Activated CD4-positive, alpha-beta T cell treated with anti-CD3 and anti-CD28 coated beads, Interleukin-2, amount 10 ng/mL, durations not matched to agents 24 days and 14 days (primary cell): ENCODE measurements at regions not wholly inside any gene's neighbourhood (a gene's known extent, or its start where the extent isn't known, plus 50 kb on each side); places are given as distances from the start of the nearest gene placed in this dataset.
"Not testable (repeated sequence)": the region's sequence is repeated elsewhere in the genome, so short reads cannot be mapped to it uniquely, and the experiment has no call there.

Experiments
- DNase-seq: peaks from one replicate; pipeline ENCODE4 v3.0.0; 2022
- H3K27ac Mint-ChIP-seq: one replicate; pipeline ENCODE4 v1.8.0; 2022; ENCODE audit warnings: mild to moderate bottlenecking, mixed read lengths
- H3K27me3 Mint-ChIP-seq: one replicate; pipeline ENCODE4 v1.8.0; 2022; ENCODE audit warnings: mixed read lengths
- H3K36me3 Mint-ChIP-seq: one replicate; pipeline ENCODE4 v1.8.0; 2022; ENCODE audit warnings: low read depth, mild to moderate bottlenecking, mixed read lengths
- H3K4me1 Mint-ChIP-seq: one replicate; pipeline ENCODE4 v1.8.0; 2021; ENCODE audit warnings: mixed read lengths
- H3K4me3 Mint-ChIP-seq: one replicate; pipeline ENCODE4 v1.8.0; 2022; ENCODE audit warnings: mild to moderate bottlenecking, moderate library complexity, mixed read lengths
- H3K9me3 Mint-ChIP-seq: one replicate; pipeline ENCODE4 v1.8.0; 2021; ENCODE audit warnings: mixed read lengths
- intact Hi-C: fragments of 100-400 bp; cut with micrococcal nuclease; formaldehyde crosslinking; loops from one replicate; pipeline ENCODE4 v1.15.1; 2023

- no peak for DNase-seq
- Mint-ChIP-seq H3K36me3 (no peaks in the 10 kb centered on the region), H3K4me1 (peaks cover 3% of the 10 kb centered on the region), H3K27me3 (peaks cover 2% of the 10 kb centered on the region), H3K4me3 (no peak overlapping the region), H3K27ac (no peak overlapping the region), H3K9me3 (peaks cover 18% of the 10 kb centered on the region)
- intact Hi-C loops: no loop called here
Measured at GRCh38 chr3:178090899-178091298, 445.3 kb upstream of the KCNMB2 start.

GRCh38 chr3:178095522-178095921 is 440.7 kb upstream of the KCNMB2 start:
- Mint-ChIP-seq H3K9me3 (peaks cover 13% of the 10 kb centered on the region), H3K27me3 (peaks cover 2% of the 10 kb centered on the region), H3K36me3 (no peaks in the 10 kb centered on the region), H3K4me1 (no peaks in the 10 kb centered on the region), H3K4me3 (no peak overlapping the region), H3K27ac (no peak overlapping the region)
- DNase-seq: no peak
- intact Hi-C loops: no loop called here

- H3K4me1 Mint-ChIP-seq: no peaks in the 10 kb centered on the region
Measured at GRCh38 chr3:178096955-178097354, 439.3 kb upstream of the KCNMB2 start.

GRCh38 chr3:178097576-178097975 is 438.7 kb upstream of the KCNMB2 start:
- Mint-ChIP-seq H3K9me3 (peaks cover 13% of the 10 kb centered on the region), H3K27ac (no peak overlapping the region), H3K27me3 (peaks cover 2% of the 10 kb centered on the region), H3K4me3 (no peak overlapping the region), H3K4me1 (no peaks in the 10 kb centered on the region), H3K36me3 (no peaks in the 10 kb centered on the region)
- intact Hi-C loops: no loop called here
- no peak for DNase-seq

More at GRCh38 chr3:178096955-178097354, 439.3 kb upstream of the KCNMB2 start:
- intact Hi-C loops: no loop called here
- no peak for DNase-seq
- peaks cover 2% of the 10 kb centered on the region for H3K27me3 Mint-ChIP-seq
- H3K27ac Mint-ChIP-seq: no peak overlapping the region
- H3K36me3 Mint-ChIP-seq: no peaks in the 10 kb centered on the region
- peaks cover 13% of the 10 kb centered on the region for H3K9me3 Mint-ChIP-seq
- no peak overlapping the region for H3K4me3 Mint-ChIP-seq

- H3K27ac Mint-ChIP-seq: no peak overlapping the region
- intact Hi-C loops: no loop called here
- H3K9me3 Mint-ChIP-seq: peaks cover 9% of the 10 kb centered on the region
- H3K36me3 Mint-ChIP-seq: no peaks in the 10 kb centered on the region
- no peak for DNase-seq
- no peaks in the 10 kb centered on the region for H3K4me1 Mint-ChIP-seq
- H3K27me3 Mint-ChIP-seq: no peaks in the 10 kb centered on the region
- no peak overlapping the region for H3K4me3 Mint-ChIP-seq
Measured at GRCh38 chr3:178099274-178099673, 437.0 kb upstream of the KCNMB2 start.

GRCh38 chr3:178099862-178100261 is 436.4 kb upstream of the KCNMB2 start:
- no peak overlapping the region for H3K27ac Mint-ChIP-seq
- no peaks in the 10 kb centered on the region for H3K36me3 Mint-ChIP-seq
- DNase-seq: no peak
- no peaks in the 10 kb centered on the region for H3K4me1 Mint-ChIP-seq
- H3K4me3 Mint-ChIP-seq: no peak overlapping the region
- H3K27me3 Mint-ChIP-seq: no peaks in the 10 kb centered on the region
- H3K9me3 Mint-ChIP-seq: peaks cover 3% of the 10 kb centered on the region
- intact Hi-C loops: no loop called here

GRCh38 chr3:178100908-178101307 is 435.3 kb upstream of the KCNMB2 start:
- Mint-ChIP-seq H3K36me3 (no peaks in the 10 kb centered on the region), H3K9me3 (no peaks in the 10 kb centered on the region), H3K27me3 (no peaks in the 10 kb centered on the region), H3K4me1 (no peaks in the 10 kb centered on the region), H3K4me3 (no peak overlapping the region), H3K27ac (no peak overlapping the region)
- no peak for DNase-seq
- intact Hi-C loops: no loop called here

- no peak overlapping the region for H3K27ac Mint-ChIP-seq
- no peaks in the 10 kb centered on the region for H3K9me3 Mint-ChIP-seq
- H3K36me3 Mint-ChIP-seq: no peaks in the 10 kb centered on the region
- no peaks in the 10 kb centered on the region for H3K4me1 Mint-ChIP-seq
- DNase-seq: no peak
- intact Hi-C loops: no loop called here
- no peaks in the 10 kb centered on the region for H3K27me3 Mint-ChIP-seq
- H3K4me3 Mint-ChIP-seq: no peak overlapping the region
Measured at GRCh38 chr3:178103140-178103539, 433.1 kb upstream of the KCNMB2 start.

GRCh38 chr3:178107804-178108203 is 428.4 kb upstream of the KCNMB2 start:
- Mint-ChIP-seq H3K36me3 (no peaks in the 10 kb centered on the region), H3K27me3 (no peaks in the 10 kb centered on the region), H3K4me3 (no peak overlapping the region), H3K27ac (no peak overlapping the region), H3K9me3 (no peaks in the 10 kb centered on the region), H3K4me1 (no peaks in the 10 kb centered on the region)
- DNase-seq: no peak
- intact Hi-C loops: no loop called here

- Mint-ChIP-seq H3K4me1 (no peaks in the 10 kb centered on the region), H3K36me3 (no peaks in the 10 kb centered on the region), H3K4me3 (no peak overlapping the region), H3K27me3 (no peaks in the 10 kb centered on the region), H3K9me3 (no peaks in the 10 kb centered on the region), H3K27ac (no peak overlapping the region)
- no peak for DNase-seq
- intact Hi-C loops: no loop called here
Measured at GRCh38 chr3:178109691-178110090, 426.5 kb upstream of the KCNMB2 start.

GRCh38 chr3:178112134-178112533 is 424.1 kb upstream of the KCNMB2 start:
- no peak overlapping the region for H3K4me3 Mint-ChIP-seq
- DNase-seq: no peak
- no peaks in the 10 kb centered on the region for H3K9me3 Mint-ChIP-seq
- H3K27me3 Mint-ChIP-seq: no peaks in the 10 kb centered on the region
- no peaks in the 10 kb centered on the region for H3K4me1 Mint-ChIP-seq
- intact Hi-C loops: no loop called here
- no peak overlapping the region for H3K27ac Mint-ChIP-seq
- no peaks in the 10 kb centered on the region for H3K36me3 Mint-ChIP-seq

GRCh38 chr3:178112552-178112951 is 423.7 kb upstream of the KCNMB2 start:
- H3K4me1 Mint-ChIP-seq, H3K27me3 Mint-ChIP-seq: not testable (repeated sequence)

GRCh38 chr3:178117641-178118040 is 418.6 kb upstream of the KCNMB2 start:
- intact Hi-C loops: no loop called here
- no peak for DNase-seq
- H3K27me3 Mint-ChIP-seq: no peaks in the 10 kb centered on the region
- H3K4me1 Mint-ChIP-seq: peaks cover 2% of the 10 kb centered on the region
- peaks cover 4% of the 10 kb centered on the region for H3K36me3 Mint-ChIP-seq
- H3K4me3 Mint-ChIP-seq: no peak overlapping the region
- peaks cover 15% of the 10 kb centered on the region for H3K9me3 Mint-ChIP-seq
- H3K27ac Mint-ChIP-seq: no peak overlapping the region

More at GRCh38 chr3:178112552-178112951, 423.7 kb upstream of the KCNMB2 start:
- H3K9me3 Mint-ChIP-seq, H3K27ac Mint-ChIP-seq, H3K36me3 Mint-ChIP-seq, DNase-seq, intact Hi-C loops, H3K4me3 Mint-ChIP-seq: not testable (repeated sequence)

GRCh38 chr3:178119608-178120295 is 416.5 kb upstream of the KCNMB2 start:
- H3K4me3 Mint-ChIP-seq, H3K27me3 Mint-ChIP-seq, H3K27ac Mint-ChIP-seq, H3K36me3 Mint-ChIP-seq, H3K4me1 Mint-ChIP-seq, intact Hi-C loops, DNase-seq: not testable (repeated sequence)
- peaks cover 15% of the 10 kb centered on the region for H3K9me3 Mint-ChIP-seq

- peaks cover 2% of the 10 kb centered on the region for H3K4me1 Mint-ChIP-seq
Measured at GRCh38 chr3:178120367-178120766, 415.9 kb upstream of the KCNMB2 start.

More at GRCh38 chr3:178120367-178120766, 415.9 kb upstream of the KCNMB2 start:
- H3K27me3 Mint-ChIP-seq: no peaks in the 10 kb centered on the region
- DNase-seq: no peak
- peaks cover 4% of the 10 kb centered on the region for H3K36me3 Mint-ChIP-seq
- peaks cover 15% of the 10 kb centered on the region for H3K9me3 Mint-ChIP-seq
- no peak overlapping the region for H3K4me3 Mint-ChIP-seq
- intact Hi-C loops: no loop called here
- H3K27ac Mint-ChIP-seq: no peak overlapping the region
